ENCODE measurements at regions not wholly inside any gene's neighbourhood (a gene's known extent, or its start where the extent isn't known, plus 50 kb on each side); places are given as distances from the start of the nearest gene placed in this dataset.

DNA sequence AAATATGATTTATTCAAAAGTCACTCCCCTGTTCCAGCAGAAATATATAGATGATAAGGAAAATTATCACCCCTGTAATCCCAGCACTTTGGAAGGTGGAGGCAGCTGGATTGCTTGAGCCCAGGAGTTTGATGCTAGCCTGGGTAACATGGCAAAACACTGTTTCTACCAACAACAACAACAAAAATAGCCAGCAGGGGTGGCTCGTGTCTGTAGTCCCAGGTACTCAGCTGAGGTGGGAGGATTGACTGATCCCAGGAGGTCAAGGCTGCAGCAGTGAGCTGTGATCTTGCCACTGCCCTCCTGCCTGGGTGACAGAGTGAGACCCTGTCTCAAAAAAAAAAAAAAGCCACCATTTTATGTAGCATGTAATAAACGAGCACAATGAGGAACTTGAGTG lies 1546.5 kb downstream of the NCAM2 start:
- DNase-seq (ENCODE audit: low read depth, low spot score): no peak
- no peak overlapping the region for H3K4me3 ChIP-seq (ENCODE audit: low read depth, low read length)
- H3K27me3 ChIP-seq (ENCODE audit: control insufficient read depth, insufficient read depth, low read length): no peaks in the 10 kb centered on the region
- POLR2A ChIA-PET: no interaction called here
- H3K9me3 ChIP-seq (ENCODE audit: control insufficient read depth, insufficient read depth, low read length): peaks cover 12% of the 10 kb centered on the region
- H3K27ac ChIP-seq (ENCODE audit: low read depth, low read length): no peak overlapping the region
- TF ChIP-seq, protein P1, sequence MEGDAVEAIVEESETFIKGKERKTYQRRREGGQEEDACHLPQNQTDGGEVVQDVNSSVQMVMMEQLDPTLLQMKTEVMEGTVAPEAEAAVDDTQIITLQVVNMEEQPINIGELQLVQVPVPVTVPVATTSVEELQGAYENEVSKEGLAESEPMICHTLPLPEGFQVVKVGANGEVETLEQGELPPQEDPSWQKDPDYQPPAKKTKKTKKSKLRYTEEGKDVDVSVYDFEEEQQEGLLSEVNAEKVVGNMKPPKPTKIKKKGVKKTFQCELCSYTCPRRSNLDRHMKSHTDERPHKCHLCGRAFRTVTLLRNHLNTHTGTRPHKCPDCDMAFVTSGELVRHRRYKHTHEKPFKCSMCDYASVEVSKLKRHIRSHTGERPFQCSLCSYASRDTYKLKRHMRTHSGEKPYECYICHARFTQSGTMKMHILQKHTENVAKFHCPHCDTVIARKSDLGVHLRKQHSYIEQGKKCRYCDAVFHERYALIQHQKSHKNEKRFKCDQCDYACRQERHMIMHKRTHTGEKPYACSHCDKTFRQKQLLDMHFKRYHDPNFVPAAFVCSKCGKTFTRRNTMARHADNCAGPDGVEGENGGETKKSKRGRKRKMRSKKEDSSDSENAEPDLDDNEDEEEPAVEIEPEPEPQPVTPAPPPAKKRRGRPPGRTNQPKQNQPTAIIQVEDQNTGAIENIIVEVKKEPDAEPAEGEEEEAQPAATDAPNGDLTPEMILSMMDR (IDR thresholded peaks at IDR 0.05; ENCODE audit: low read depth, low read length): no peak
- CTCF ChIA-PET: no interaction called here

DNA sequence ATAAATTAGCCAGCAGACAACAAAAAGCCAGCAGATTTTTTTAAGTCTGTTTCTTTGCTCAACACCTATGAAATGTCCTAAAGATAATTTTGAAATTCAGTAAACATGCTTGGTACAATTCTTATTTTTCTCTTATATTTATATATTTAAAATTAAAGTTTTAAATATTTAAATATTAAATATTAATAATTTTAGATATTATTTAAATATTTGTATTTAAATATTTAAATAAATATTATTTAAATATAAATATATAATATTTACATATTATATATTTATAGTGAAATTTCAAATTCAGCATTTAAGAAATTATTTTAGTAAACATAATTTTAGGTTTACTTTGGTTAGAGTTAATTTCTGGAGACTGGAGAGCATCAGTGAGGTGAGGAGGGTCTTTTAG lies 1554.2 kb downstream of the NCAM2 start:
- CTCF ChIA-PET: no interaction called here
- H3K9me3 ChIP-seq (ENCODE audit: control insufficient read depth, insufficient read depth, low read length): no peaks in the 10 kb centered on the region

DNA sequence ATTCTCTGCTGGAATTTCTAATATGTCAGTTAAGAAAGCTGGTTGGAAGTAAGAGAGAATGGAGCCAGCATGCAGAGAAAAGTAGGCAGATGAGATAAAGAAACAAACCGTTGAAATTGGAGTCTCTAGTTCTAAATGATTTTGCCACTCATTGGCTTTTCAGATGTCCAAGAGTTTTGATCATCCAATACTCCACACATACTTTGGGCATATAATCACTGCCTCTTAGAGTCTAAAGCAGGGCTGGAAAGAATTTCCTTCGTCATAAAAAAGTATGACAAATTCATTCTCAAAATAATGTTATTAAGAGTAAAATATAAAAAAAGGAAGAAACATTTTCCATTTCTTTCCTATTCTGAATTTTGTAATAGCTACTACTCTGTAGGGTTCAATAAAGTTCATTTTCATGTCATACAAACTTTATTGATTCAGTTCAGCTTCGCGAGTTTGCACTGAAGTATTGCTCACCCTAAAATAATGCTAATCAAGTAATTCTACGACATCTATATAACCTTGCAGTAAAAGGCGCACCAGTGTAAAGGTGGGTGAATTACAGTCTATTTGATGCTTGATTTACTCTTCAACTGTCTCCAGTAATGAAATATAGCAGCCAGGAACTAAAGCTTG lies 1556.6 kb downstream of the NCAM2 start:
- ChIA-PET POLR2A (no interaction called here), CTCF (no interaction called here)

More for the DNA sequence above, 1554.2 kb downstream of the NCAM2 start:
- no peak for DNase-seq (ENCODE audit: low read depth, low spot score)
- no peak overlapping the region for H3K27ac ChIP-seq (ENCODE audit: low read depth, low read length)
- TF ChIP-seq, protein P1 (IDR thresholded peaks at IDR 0.05; ENCODE audit: low read depth, low read length): no peak
- POLR2A ChIA-PET: no interaction called here
- no peaks in the 10 kb centered on the region for H3K27me3 ChIP-seq (ENCODE audit: control insufficient read depth, insufficient read depth, low read length)
- H3K4me3 ChIP-seq (ENCODE audit: low read depth, low read length): no peak overlapping the region

DNA sequence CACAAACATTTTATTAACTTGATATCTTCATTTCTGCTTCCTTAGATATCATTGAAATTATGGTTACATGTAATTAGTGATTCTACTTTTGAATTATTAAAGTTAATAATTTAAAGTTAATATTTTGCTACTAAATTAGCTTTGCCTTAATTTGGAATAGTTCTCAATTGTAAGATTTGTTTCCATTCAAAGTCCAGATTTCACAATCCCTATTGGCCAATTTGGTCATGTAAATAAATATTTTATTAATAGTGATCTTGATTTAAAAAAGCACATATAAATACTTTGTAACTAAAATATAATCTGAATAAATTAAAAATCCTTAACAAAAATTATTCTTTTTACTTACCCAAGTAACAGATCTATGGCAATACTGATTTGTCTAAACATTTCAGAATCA lies 1558.6 kb downstream of the NCAM2 start:
- CTCF ChIA-PET: no interaction called here
- Histone ChIP-seq H3K27ac (ENCODE audit: low read depth, low read length) (no peak overlapping the region), H3K4me3 (ENCODE audit: low read depth, low read length) (no peak overlapping the region), H3K9me3 (ENCODE audit: control insufficient read depth, insufficient read depth, low read length) (peaks cover 8% of the 10 kb centered on the region), H3K27me3 (ENCODE audit: control insufficient read depth, insufficient read depth, low read length) (no peaks in the 10 kb centered on the region)
- POLR2A ChIA-PET: no interaction called here
- TF ChIP-seq, protein P1 (IDR thresholded peaks at IDR 0.05; ENCODE audit: low read depth, low read length): no peak
- no peak for DNase-seq (ENCODE audit: low read depth, low spot score)

More for the DNA sequence above, 1556.6 kb downstream of the NCAM2 start:
- no peak for DNase-seq (ENCODE audit: low read depth, low spot score)
- no peak overlapping the region for H3K4me3 ChIP-seq (ENCODE audit: low read depth, low read length)
- H3K27ac ChIP-seq (ENCODE audit: low read depth, low read length): no peak overlapping the region
- H3K27me3 ChIP-seq (ENCODE audit: control insufficient read depth, insufficient read depth, low read length): no peaks in the 10 kb centered on the region
- H3K9me3 ChIP-seq (ENCODE audit: control insufficient read depth, insufficient read depth, low read length): no peaks in the 10 kb centered on the region
- TF ChIP-seq, protein P1 (IDR thresholded peaks at IDR 0.05; ENCODE audit: low read depth, low read length): no peak

DNA sequence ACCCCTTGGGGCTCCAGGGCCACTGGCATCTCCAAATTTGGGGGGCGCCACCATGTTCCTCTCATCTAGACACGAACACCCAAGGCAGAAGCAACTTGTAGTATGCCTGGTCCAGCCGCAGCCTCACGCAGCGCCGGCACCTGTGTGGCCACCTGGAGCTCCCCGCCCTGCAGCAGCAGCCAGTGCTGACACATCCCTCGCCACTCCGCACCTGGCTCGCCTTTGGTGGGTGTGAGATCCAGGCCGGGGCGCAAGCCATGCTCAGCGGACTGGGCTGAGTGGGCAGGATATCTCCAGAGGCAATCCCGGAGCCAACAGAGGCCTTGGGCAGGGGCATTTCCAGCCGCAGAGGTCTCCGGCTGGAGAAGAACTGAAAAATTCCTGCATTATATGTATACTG lies 1563.7 kb downstream of the NCAM2 start:
- H3K27me3 ChIP-seq (ENCODE audit: control insufficient read depth, insufficient read depth, low read length): no peaks in the 10 kb centered on the region
- ChIA-PET CTCF (no interaction called here), POLR2A (no interaction called here)
- no peak overlapping the region for H3K4me3 ChIP-seq (ENCODE audit: low read depth, low read length)
- H3K9me3 ChIP-seq (ENCODE audit: control insufficient read depth, insufficient read depth, low read length): peaks cover 14% of the 10 kb centered on the region
- no peak for DNase-seq (ENCODE audit: low read depth, low spot score)
- TF ChIP-seq, protein P1 (IDR thresholded peaks at IDR 0.05; ENCODE audit: low read depth, low read length): no peak
- H3K27ac ChIP-seq (ENCODE audit: low read depth, low read length): no peak overlapping the region

Measured in AG04450 (cell line).